Endothelial cell of umbilical vein (primary cell): ENCODE measurements at regions not wholly inside any gene's neighbourhood (a gene's known extent, or its start where the extent isn't known, plus 50 kb on each side); places are given as distances from the start of the nearest gene placed in this dataset.

ENCODE experiments used
- CTCF ChIP-seq, 2 donors: IDR thresholded peaks; 1 replicate in 1 of 2; 2 replicates in 1 of 2; pipeline ENCODE4 v1.5.1; 2011; ENCODE audit warnings: low read length in 2 of 2, mild to moderate bottlenecking in 2 of 2, moderate library complexity in 2 of 2, control low read depth in 1 of 2, inconsistent platforms in 1 of 2, low read depth in 1 of 2; ENCODE audit not compliant: insufficient read depth in 1 of 2; ENCODE audit errors: extremely low read depth in 1 of 2
- EZH2 ChIP-seq: IDR thresholded peaks from 2 replicates; pipeline ENCODE4 v1.6.1; 2012; ENCODE audit warnings: borderline replicate concordance, low read depth, mild to moderate bottlenecking, moderate library complexity, low read length, inconsistent platforms; ENCODE audit not compliant: severe bottlenecking
- POLR2AphosphoS5 ChIP-seq: IDR thresholded peaks from 2 replicates; pipeline ENCODE4 v1.6.1; 2012; ENCODE audit warnings: low read depth, mild to moderate bottlenecking, control low read depth, low read length, moderate library complexity; ENCODE audit not compliant: insufficient read depth
- TF ChIP-seq, protein P1 (sequence below): IDR thresholded peaks from 2 replicates; pipeline ENCODE4 v1.6.1; 2011; ENCODE audit not compliant: insufficient read depth, insufficient read length

GRCh38 chrX:88416965-88417364 is 330.1 kb upstream of the CPXCR1 start:
- TF ChIP-seq POLR2AphosphoS5 = no peak
- no peak for TF ChIP-seq CTCF (IDR thresholded peaks at IDR 0.05; ENCODE audit: extremely low read depth in 1 of 2, insufficient read depth in 1 of 2, low read depth in 1 of 2, low read length in 2 of 2)
- TF ChIP-seq EZH2 = no peak
- TF ChIP-seq, protein P1, sequence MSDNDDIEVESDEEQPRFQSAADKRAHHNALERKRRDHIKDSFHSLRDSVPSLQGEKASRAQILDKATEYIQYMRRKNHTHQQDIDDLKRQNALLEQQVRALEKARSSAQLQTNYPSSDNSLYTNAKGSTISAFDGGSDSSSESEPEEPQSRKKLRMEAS = no peak
